ENCODE measurements at regions not wholly inside any gene's neighbourhood (a gene's known extent, or its start where the extent isn't known, plus 50 kb on each side); places are given as distances from the start of the nearest gene placed in this dataset.

DNA sequence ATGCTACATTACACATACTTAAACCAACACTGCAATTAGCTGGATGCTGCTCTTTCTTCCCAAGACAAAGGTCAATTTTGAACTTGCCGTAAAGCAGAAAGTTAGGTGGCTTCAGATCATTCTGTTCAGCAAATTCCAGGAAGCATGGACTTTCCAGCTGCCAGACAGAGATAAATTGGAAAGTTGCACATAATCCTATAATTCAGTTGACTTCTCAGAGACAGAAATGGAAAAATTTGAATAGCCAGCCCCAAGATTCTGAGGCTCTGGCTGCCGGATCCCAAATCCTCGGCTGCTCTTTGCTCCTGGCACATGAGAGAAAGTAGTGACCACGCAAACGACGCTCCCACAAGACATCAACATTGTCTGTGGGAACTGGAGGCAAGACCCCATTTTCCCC is 105.0 kb upstream of the VIPR2 start:
- H4K12ac ChIP-seq (ENCODE audit: low read depth, low read length) = no peak overlapping the region
- no peak overlapping the region for H2BK120ac ChIP-seq (ENCODE audit: insufficient read depth, low read length, poor library complexity)
- H3K4me1 ChIP-seq (ENCODE audit: control insufficient read depth in 1 of 2, insufficient read depth in 2 of 2, low read length in 2 of 2) = no peaks in the 10 kb centered on the region
- H2AK5ac ChIP-seq (ENCODE audit: low read length) = no peak overlapping the region
- no peak overlapping the region for H3K9ac ChIP-seq (ENCODE audit: low read length)
- no peak overlapping the region for H3K4me3 ChIP-seq (ENCODE audit: low read depth, low read length)
- no peak overlapping the region for H2BK5ac ChIP-seq (ENCODE audit: low read depth, low read length, poor library complexity)
- H3K18ac ChIP-seq (ENCODE audit: low read length) = no peak overlapping the region
- DNase-seq = no peak
- no peak overlapping the region for H3K14ac ChIP-seq (ENCODE audit: low read length)
- no peak overlapping the region for H3K23ac ChIP-seq (ENCODE audit: low read length)
- H3K79me2 ChIP-seq (ENCODE audit: control insufficient read depth, insufficient read depth, low read length, poor library complexity) = no peaks in the 10 kb centered on the region
- no peak overlapping the region for H2BK12ac ChIP-seq (ENCODE audit: low read length)
- peaks cover 14% of the 10 kb centered on the region for H3K9me3 ChIP-seq (ENCODE audit: insufficient read depth, low read depth, low read length)
- no peak overlapping the region for H3K27ac ChIP-seq (ENCODE audit: low read depth, low read length)
- H2AFZ ChIP-seq (ENCODE audit: insufficient read depth, low read length, poor library complexity) = no peak overlapping the region
- no peak overlapping the region for H4K8ac ChIP-seq (ENCODE audit: low read depth, low read length)
- no peak overlapping the region for H4K91ac ChIP-seq (ENCODE audit: low read depth, low read length)
- H3K27me3 ChIP-seq (ENCODE audit: insufficient read depth, low read length) = no peaks in the 10 kb centered on the region
- no peak overlapping the region for H3K4ac ChIP-seq (ENCODE audit: low read depth, low read length)
- no peaks in the 10 kb centered on the region for H3K79me1 ChIP-seq (ENCODE audit: low read length)
- H3K36me3 ChIP-seq (ENCODE audit: control insufficient read depth in 1 of 2, insufficient read depth in 2 of 2, low read length in 2 of 2) = peaks cover 0 to 2% of the 10 kb centered on the region in 2 experiments
- no peak overlapping the region for H3K4me2 ChIP-seq (ENCODE audit: low read length)
- WGBS (ENCODE audit: extremely low coverage, insufficient coverage, insufficient read length) = no CpG with 5 or more reads among the region's 6 CpGs

DNA sequence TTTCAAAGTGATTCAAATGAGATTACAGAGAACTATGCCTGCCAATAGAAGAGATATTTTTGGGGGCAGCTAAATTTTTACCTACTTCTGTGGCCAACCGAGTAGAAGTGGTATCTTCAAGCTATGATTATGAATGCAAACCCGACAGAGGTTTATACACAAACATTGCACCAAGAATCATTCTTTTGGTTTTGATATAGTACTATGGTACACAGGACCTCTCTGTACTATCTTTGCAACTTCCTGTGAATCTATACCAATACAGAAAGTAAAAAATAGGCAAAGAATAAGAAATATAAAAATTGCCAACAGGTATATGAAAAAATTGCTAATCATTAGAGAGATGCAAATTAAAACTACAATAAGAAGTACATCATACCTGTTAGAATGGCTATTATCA is 103.2 kb upstream of the VIPR2 start:
- H3K9me3 ChIP-seq (ENCODE audit: insufficient read depth, low read depth, low read length) = peaks cover 10% of the 10 kb centered on the region
- no peak overlapping the region for H4K12ac ChIP-seq (ENCODE audit: low read depth, low read length)
- no peak overlapping the region for H3K23ac ChIP-seq (ENCODE audit: low read length)
- no peak overlapping the region for H2AFZ ChIP-seq (ENCODE audit: insufficient read depth, low read length, poor library complexity)
- H3K9ac ChIP-seq (ENCODE audit: low read length) = no peak overlapping the region
- H3K27me3 ChIP-seq (ENCODE audit: insufficient read depth, low read length) = no peaks in the 10 kb centered on the region
- H3K4ac ChIP-seq (ENCODE audit: low read depth, low read length) = no peak overlapping the region
- H2BK12ac ChIP-seq (ENCODE audit: low read length) = no peak overlapping the region
- H3K79me2 ChIP-seq (ENCODE audit: control insufficient read depth, insufficient read depth, low read length, poor library complexity) = no peaks in the 10 kb centered on the region
- H3K79me1 ChIP-seq (ENCODE audit: low read length) = no peaks in the 10 kb centered on the region
- no peak overlapping the region for H4K8ac ChIP-seq (ENCODE audit: low read depth, low read length)
- DNase-seq = no peak
- H3K4me3 ChIP-seq (ENCODE audit: low read depth, low read length) = no peak overlapping the region
- H2BK5ac ChIP-seq (ENCODE audit: low read depth, low read length, poor library complexity) = no peak overlapping the region
- H3K4me2 ChIP-seq (ENCODE audit: low read length) = no peak overlapping the region
- no peak overlapping the region for H2BK120ac ChIP-seq (ENCODE audit: insufficient read depth, low read length, poor library complexity)
- H2AK5ac ChIP-seq (ENCODE audit: low read length) = no peak overlapping the region
- no peaks in the 10 kb centered on the region for H3K4me1 ChIP-seq (ENCODE audit: control insufficient read depth in 1 of 2, insufficient read depth in 2 of 2, low read length in 2 of 2)
- WGBS (ENCODE audit: extremely low coverage, insufficient coverage, insufficient read length) = no CpG with 5 or more reads among the region's 2 CpGs
- no peak overlapping the region for H3K14ac ChIP-seq (ENCODE audit: low read length)
- H3K27ac ChIP-seq (ENCODE audit: low read depth, low read length) = no peak overlapping the region
- no peak overlapping the region for H3K18ac ChIP-seq (ENCODE audit: low read length)
- peaks cover 0 to 1% of the 10 kb centered on the region in 2 experiments for H3K36me3 ChIP-seq (ENCODE audit: control insufficient read depth in 1 of 2, insufficient read depth in 2 of 2, low read length in 2 of 2)
- H4K91ac ChIP-seq (ENCODE audit: low read depth, low read length) = no peak overlapping the region

DNA sequence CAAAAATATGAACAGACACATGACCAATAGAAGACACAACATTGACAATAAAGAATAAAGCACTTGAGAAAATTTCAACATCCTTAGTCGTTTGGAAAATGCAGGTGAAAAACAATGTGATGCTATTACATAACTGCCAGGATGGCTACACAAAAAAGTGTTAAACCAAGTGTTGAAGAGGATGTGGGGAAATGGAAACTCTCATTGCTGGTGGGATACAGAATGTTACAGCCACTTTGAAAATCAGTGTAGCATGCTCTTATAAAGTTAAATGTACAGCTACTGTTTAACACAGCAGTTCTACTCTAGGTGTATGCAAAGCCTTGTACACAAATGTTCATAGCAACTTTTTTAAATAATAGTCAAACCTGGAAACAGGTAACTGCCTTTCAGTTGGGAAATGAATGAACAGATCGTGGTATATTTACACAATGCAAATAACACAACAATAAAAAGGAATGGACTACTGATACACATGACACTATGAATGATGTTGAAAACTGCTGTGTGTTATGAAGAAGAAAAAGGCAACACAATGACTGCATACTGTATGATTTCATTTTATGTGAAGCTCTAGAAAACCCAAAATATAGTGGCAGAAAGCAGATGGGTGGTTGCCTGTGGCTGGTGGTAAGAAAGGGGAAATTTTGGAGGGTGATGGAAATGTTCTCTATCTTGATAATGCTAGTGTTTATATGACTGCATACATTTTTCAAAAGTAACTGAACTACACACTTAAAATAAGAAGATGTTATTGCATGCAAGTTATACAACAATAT is 102.2 kb upstream of the VIPR2 start:
- Histone ChIP-seq H3K27me3 (ENCODE audit: insufficient read depth, low read length) (no peaks in the 10 kb centered on the region), H3K79me2 (ENCODE audit: control insufficient read depth, insufficient read depth, low read length, poor library complexity) (no peaks in the 10 kb centered on the region), H2BK120ac (ENCODE audit: insufficient read depth, low read length, poor library complexity) (no peak overlapping the region), H4K12ac (ENCODE audit: low read depth, low read length) (no peak overlapping the region), H2BK5ac (ENCODE audit: low read depth, low read length, poor library complexity) (no peak overlapping the region), H4K91ac (ENCODE audit: low read depth, low read length) (no peak overlapping the region), H3K9me3 (ENCODE audit: insufficient read depth, low read depth, low read length) (no peaks in the 10 kb centered on the region), H3K14ac (ENCODE audit: low read length) (no peak overlapping the region), H3K36me3 (ENCODE audit: control insufficient read depth in 1 of 2, insufficient read depth in 2 of 2, low read length in 2 of 2) (no peaks in the 10 kb centered on the region), H4K8ac (ENCODE audit: low read depth, low read length) (no peak overlapping the region), H3K23ac (ENCODE audit: low read length) (no peak overlapping the region), H3K4me1 (ENCODE audit: control insufficient read depth in 1 of 2, insufficient read depth in 2 of 2, low read length in 2 of 2) (no peaks in the 10 kb centered on the region), H2BK12ac (ENCODE audit: low read length) (no peak overlapping the region), H3K4ac (ENCODE audit: low read depth, low read length) (no peak overlapping the region), H3K4me2 (ENCODE audit: low read length) (no peak overlapping the region), H3K9ac (ENCODE audit: low read length) (no peak overlapping the region), H2AK5ac (ENCODE audit: low read length) (no peak overlapping the region), H2AFZ (ENCODE audit: insufficient read depth, low read length, poor library complexity) (no peak overlapping the region), H3K27ac (ENCODE audit: low read depth, low read length) (no peak overlapping the region), H3K79me1 (ENCODE audit: low read length) (no peaks in the 10 kb centered on the region), H3K18ac (ENCODE audit: low read length) (no peak overlapping the region), H3K4me3 (ENCODE audit: low read depth, low read length) (no peak overlapping the region)
- no CpG with 5 or more reads among the region's 2 CpGs for WGBS (ENCODE audit: extremely low coverage, insufficient coverage, insufficient read length)
- no peak for DNase-seq

DNA sequence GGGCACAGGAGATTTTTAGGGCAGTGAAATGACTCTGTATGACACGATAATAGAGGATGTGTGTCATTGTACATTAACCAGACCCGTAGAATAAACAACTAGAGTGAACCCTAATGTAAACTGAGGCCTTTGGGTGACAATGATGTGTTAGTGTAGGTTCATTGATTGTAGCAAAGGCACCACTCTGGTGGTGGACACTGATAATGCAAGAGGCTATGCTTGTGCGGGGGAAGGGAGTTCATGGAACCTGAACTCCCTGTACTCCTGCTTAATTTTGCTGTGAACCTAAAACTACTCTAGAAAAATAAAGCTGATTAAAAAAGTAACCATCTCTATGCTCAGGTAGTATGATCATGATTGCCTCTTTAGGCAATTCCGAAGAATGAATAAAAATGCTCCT is 96.3 kb upstream of the VIPR2 start:
- H2AK5ac ChIP-seq (ENCODE audit: low read length) = no peak overlapping the region
- H3K36me3 ChIP-seq (ENCODE audit: control insufficient read depth in 1 of 2, insufficient read depth in 2 of 2, low read length in 2 of 2) = no peaks in the 10 kb centered on the region
- H3K79me2 ChIP-seq (ENCODE audit: control insufficient read depth, insufficient read depth, low read length, poor library complexity) = no peaks in the 10 kb centered on the region
- H3K18ac ChIP-seq (ENCODE audit: low read length) = no peak overlapping the region
- no peak overlapping the region for H2AFZ ChIP-seq (ENCODE audit: insufficient read depth, low read length, poor library complexity)
- H4K12ac ChIP-seq (ENCODE audit: low read depth, low read length) = no peak overlapping the region
- no peak overlapping the region for H2BK120ac ChIP-seq (ENCODE audit: insufficient read depth, low read length, poor library complexity)
- DNase-seq = no peak
- peaks cover 8% of the 10 kb centered on the region for H3K9me3 ChIP-seq (ENCODE audit: insufficient read depth, low read depth, low read length)
- H3K4me2 ChIP-seq (ENCODE audit: low read length) = no peak overlapping the region
- H3K23ac ChIP-seq (ENCODE audit: low read length) = no peak overlapping the region
- H3K14ac ChIP-seq (ENCODE audit: low read length) = no peak overlapping the region
- H4K91ac ChIP-seq (ENCODE audit: low read depth, low read length) = no peak overlapping the region
- H3K4me1 ChIP-seq (ENCODE audit: control insufficient read depth in 1 of 2, insufficient read depth in 2 of 2, low read length in 2 of 2) = no peaks in the 10 kb centered on the region
- no CpG with 5 or more reads among the region's 4 CpGs for WGBS (ENCODE audit: extremely low coverage, insufficient coverage, insufficient read length)
- no peak overlapping the region for H3K9ac ChIP-seq (ENCODE audit: low read length)
- H3K4me3 ChIP-seq (ENCODE audit: low read depth, low read length) = no peak overlapping the region
- no peak overlapping the region for H3K4ac ChIP-seq (ENCODE audit: low read depth, low read length)
- no peak overlapping the region for H4K8ac ChIP-seq (ENCODE audit: low read depth, low read length)
- no peak overlapping the region for H2BK12ac ChIP-seq (ENCODE audit: low read length)
- H3K27ac ChIP-seq (ENCODE audit: low read depth, low read length) = no peak overlapping the region
- no peaks in the 10 kb centered on the region for H3K79me1 ChIP-seq (ENCODE audit: low read length)
- H2BK5ac ChIP-seq (ENCODE audit: low read depth, low read length, poor library complexity) = no peak overlapping the region
- H3K27me3 ChIP-seq (ENCODE audit: insufficient read depth, low read length) = no peaks in the 10 kb centered on the region
